CD14-positive monocyte (primary cell): ENCODE measurements at regions not wholly inside any gene's neighbourhood (a gene's known extent, or its start where the extent isn't known, plus 50 kb on each side); places are given as distances from the start of the nearest gene placed in this dataset.

Experiments
- DNase-seq, 3 donors: peaks; one replicate each; pipeline ENCODE4 v3.0.0-alpha.2; 2011 to 2022
- H2AFZ ChIP-seq: 2 replicates; pipeline ENCODE4 v1.6.0; 2012; ENCODE audit warnings: mild to moderate bottlenecking, low read depth, low read length, inconsistent platforms; ENCODE audit not compliant: insufficient read depth, poor library complexity, severe bottlenecking
- H3K27ac ChIP-seq, 2 donors: 1 replicate in 1 of 2; 2 replicates in 1 of 2; pipeline ENCODE4 v1.5.1; 2012 to 2013; ENCODE audit warnings: low read length in 2 of 2, control low read depth in 1 of 2, inconsistent platforms in 1 of 2, low read depth in 1 of 2, mild to moderate bottlenecking in 1 of 2
- H3K27me3 ChIP-seq, 2 donors: one replicate each; pipeline versions ENCODE4 v1.6.0 to v1.6.1; 2011 to 2013; ENCODE audit warnings: low read length in 2 of 2; ENCODE audit not compliant: control insufficient read depth in 2 of 2, insufficient read depth in 2 of 2
- H3K36me3 ChIP-seq, 2 donors: replicated peaks in 1 of 2; 1 replicate in 1 of 2; 2 replicates in 1 of 2; pipeline versions ENCODE4 v1.5.1 to v1.6.1; 2012 to 2013; ENCODE audit warnings: low read length in 2 of 2, control low read depth in 1 of 2, inconsistent platforms in 1 of 2, mild to moderate bottlenecking in 1 of 2; ENCODE audit not compliant: insufficient read depth in 2 of 2, control insufficient read depth in 1 of 2
- H3K4me1 ChIP-seq, 2 donors: 1 replicate in 1 of 2; 2 replicates in 1 of 2; pipeline versions ENCODE4 v1.5.1 to v1.6.1; 2012 to 2013; ENCODE audit warnings: low read length in 2 of 2, control low read depth in 1 of 2, inconsistent platforms in 1 of 2, mild to moderate bottlenecking in 1 of 2, moderate library complexity in 1 of 2; ENCODE audit not compliant: insufficient read depth in 2 of 2, control insufficient read depth in 1 of 2
- H3K4me2 ChIP-seq: replicated peaks from 2 replicates; pipeline ENCODE3; 2012; ENCODE audit warnings: low read length, moderate library complexity, mild to moderate bottlenecking; ENCODE audit not compliant: poor library complexity, severe bottlenecking; ENCODE audit errors: extremely low read depth
- H3K4me3 ChIP-seq, 3 experiments: fragments of 200-600 bp in 1 of 3; sonication (generic) in 1 of 3; replicated peaks in 1 of 3; 1 replicate in 2 of 3; 2 replicates in 1 of 3; pipeline ENCODE4 v1.5.1; 2011 to 2013; ENCODE audit warnings: low read length in 3 of 3, mild to moderate bottlenecking in 3 of 3, control low read depth in 2 of 3, low read depth in 2 of 3, inconsistent platforms in 1 of 3, moderate library complexity in 1 of 3
- H3K79me2 ChIP-seq: 2 replicates; pipeline ENCODE4 v1.6.0; 2012; ENCODE audit warnings: mild to moderate bottlenecking, control low read depth, inconsistent platforms, low read length, moderate library complexity; ENCODE audit not compliant: insufficient read depth
- H3K9ac ChIP-seq: 2 replicates; pipeline ENCODE4 v1.6.0; 2017; ENCODE audit warnings: low read length, mild to moderate bottlenecking; ENCODE audit not compliant: insufficient read depth, poor library complexity, severe bottlenecking
- H3K9me3 ChIP-seq, 2 donors: replicated peaks in 1 of 2; 1 replicate in 1 of 2; 2 replicates in 1 of 2; pipeline versions ENCODE4 v1.5.1 to v1.6.1; 2012 to 2013; ENCODE audit warnings: low read length in 2 of 2, control low read depth in 1 of 2; ENCODE audit not compliant: control insufficient read depth in 1 of 2, insufficient read depth in 1 of 2
- H4K20me1 ChIP-seq: 2 replicates; pipeline ENCODE4 v1.6.0; 2012; ENCODE audit warnings: mild to moderate bottlenecking, low read length, control low read depth, moderate library complexity; ENCODE audit not compliant: insufficient read depth
- H3K27ac Mint-ChIP-seq, 7 donors: one replicate each; pipeline ENCODE4 v1.8.0; 2020; ENCODE audit warnings: mild to moderate bottlenecking in 7 of 7, mixed read lengths in 7 of 7, moderate library complexity in 6 of 7, inconsistent platforms in 2 of 7
- H3K27me3 Mint-ChIP-seq, 3 donors: one replicate each; pipeline ENCODE4 v1.8.0; 2021 to 2022; ENCODE audit warnings: low read depth in 3 of 3, mild to moderate bottlenecking in 3 of 3, mixed read lengths in 3 of 3, moderate library complexity in 3 of 3, inconsistent platforms in 1 of 3
- H3K36me3 Mint-ChIP-seq, 2 donors: one replicate each; pipeline ENCODE4 v1.8.0; 2020; ENCODE audit warnings: mixed read lengths in 2 of 2, inconsistent platforms in 1 of 2, mild to moderate bottlenecking in 1 of 2
- H3K4me1 Mint-ChIP-seq: one replicate; pipeline ENCODE4 v1.8.0; 2020; ENCODE audit warnings: mild to moderate bottlenecking, mixed read lengths
- H3K4me3 Mint-ChIP-seq, 2 donors: one replicate each; pipeline ENCODE4 v1.8.0; 2020; ENCODE audit warnings: mild to moderate bottlenecking in 2 of 2, mixed read lengths in 2 of 2, moderate library complexity in 1 of 2
- H3K9me3 Mint-ChIP-seq, 7 donors: one replicate each; pipeline ENCODE4 v1.8.0; 2020 to 2022; ENCODE audit warnings: mixed read lengths in 7 of 7, mild to moderate bottlenecking in 6 of 7, moderate library complexity in 6 of 7, inconsistent platforms in 2 of 7
- CTCF ChIP-seq: fragments of 200-600 bp; IDR thresholded peaks from one replicate; pipeline ENCODE4 v1.8.0; 2022; ENCODE audit warnings: antibody characterized with exemption, mild to moderate bottlenecking
- WGBS: methylation state at CpG from one replicate; pipeline ENCODE4 v1.1.5; 2013; ENCODE audit warnings: missing lambda C conversion rate; ENCODE audit not compliant: insufficient coverage; 5-methylcytosine and 5-hydroxymethylcytosine counted together
- intact Hi-C, 2 donors: fragments of 100-400 bp; cut with micrococcal nuclease; formaldehyde crosslinking; loops; one replicate each; pipeline versions ENCODE4 v1.15.0 to v1.15.1; 2023

- H3K4me2 ChIP-seq = no peak overlapping the region
- Mint-ChIP-seq H3K9me3 (peaks cover 0 to 5% (median 0%) of the 10 kb centered on the region in 7 donors), H3K27me3 (peaks cover 0 to 3% (median 2%) of the 10 kb centered on the region in 3 donors), H3K4me3 (no peak overlapping the region), H3K4me1 (no peaks in the 10 kb centered on the region), H3K36me3 (no peaks in the 10 kb centered on the region), H3K27ac (no peak overlapping the region)
- no peaks in the 10 kb centered on the region for H3K36me3 ChIP-seq
- H3K4me1 ChIP-seq = no peaks in the 10 kb centered on the region
- no peak overlapping the region for H3K9ac ChIP-seq
- no peak for DNase-seq
- no peaks in the 10 kb centered on the region for H3K27me3 ChIP-seq
- 97% methylated on average over 3 of the region's 5 CpGs for WGBS
- no peak overlapping the region for H3K27ac ChIP-seq
- no peak overlapping the region for H3K4me3 ChIP-seq
- intact Hi-C loops = no loop called here
- no peak for TF ChIP-seq CTCF
- no peak overlapping the region for H2AFZ ChIP-seq
- no peaks in the 10 kb centered on the region for H3K79me2 ChIP-seq
- H3K9me3 ChIP-seq = no peaks in the 10 kb centered on the region
- no peaks in the 10 kb centered on the region for H4K20me1 ChIP-seq
Measured at GRCh38 chr2:176421297-176422050, 152.2 kb downstream of the MTX2 start.

- no peaks in the 10 kb centered on the region for H3K36me3 ChIP-seq
- H4K20me1 ChIP-seq = no peaks in the 10 kb centered on the region
- peaks cover 0 to under 1% of the 10 kb centered on the region in 2 donors for H3K9me3 ChIP-seq
- no peaks in the 10 kb centered on the region for H3K4me1 ChIP-seq
- no peak for TF ChIP-seq CTCF
- no peak overlapping the region for H3K4me3 Mint-ChIP-seq
- H3K36me3 Mint-ChIP-seq = no peaks in the 10 kb centered on the region
- no peaks in the 10 kb centered on the region for H3K27me3 ChIP-seq
- no peak overlapping the region for H3K4me3 ChIP-seq
- H3K27ac Mint-ChIP-seq = no peak overlapping the region
- no peak overlapping the region for H2AFZ ChIP-seq
- intact Hi-C loops = no loop called here
- peaks cover 0 to 2% (median 0%) of the 10 kb centered on the region in 3 donors for H3K27me3 Mint-ChIP-seq
- H3K4me2 ChIP-seq = no peak overlapping the region
- DNase-seq = no peak
- H3K9ac ChIP-seq = no peak overlapping the region
- 45% methylated on average over 2 of the region's 2 CpGs for WGBS
- peaks cover under 1 to 11% (median 8%) of the 10 kb centered on the region in 7 donors for H3K9me3 Mint-ChIP-seq
- H3K27ac ChIP-seq = no peak overlapping the region
- H3K4me1 Mint-ChIP-seq = peaks cover 2% of the 10 kb centered on the region
- no peaks in the 10 kb centered on the region for H3K79me2 ChIP-seq
Measured at GRCh38 chr2:176423819-176424218, 154.6 kb downstream of the MTX2 start.
